ENCODE measurements at regions not wholly inside any gene's neighbourhood (a gene's known extent, or its start where the extent isn't known, plus 50 kb on each side); places are given as distances from the start of the nearest gene placed in this dataset.

DNA sequence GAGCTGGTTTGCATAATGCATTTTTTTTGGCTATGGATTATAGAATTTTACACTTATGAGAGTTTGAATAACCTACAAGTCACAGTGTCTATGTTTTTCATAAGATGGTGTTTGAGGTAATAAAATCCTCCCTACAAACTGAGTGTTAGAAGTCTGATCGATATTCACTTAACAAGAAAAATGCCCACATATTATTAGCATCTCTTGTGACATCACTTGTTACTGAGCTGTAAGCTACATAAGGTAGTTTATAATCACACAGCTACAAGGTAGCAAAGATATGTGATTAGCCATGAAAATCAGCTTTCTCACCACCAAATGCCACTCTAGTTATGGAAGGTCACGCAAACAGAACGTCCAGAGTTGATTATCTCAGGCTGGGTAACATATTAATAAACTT, 669.6 kb downstream of the PCDH18 start:
- no peak for TF ChIP-seq POLR2A (IDR thresholded peaks at IDR 0.05)
- TF ChIP-seq, protein P1, sequence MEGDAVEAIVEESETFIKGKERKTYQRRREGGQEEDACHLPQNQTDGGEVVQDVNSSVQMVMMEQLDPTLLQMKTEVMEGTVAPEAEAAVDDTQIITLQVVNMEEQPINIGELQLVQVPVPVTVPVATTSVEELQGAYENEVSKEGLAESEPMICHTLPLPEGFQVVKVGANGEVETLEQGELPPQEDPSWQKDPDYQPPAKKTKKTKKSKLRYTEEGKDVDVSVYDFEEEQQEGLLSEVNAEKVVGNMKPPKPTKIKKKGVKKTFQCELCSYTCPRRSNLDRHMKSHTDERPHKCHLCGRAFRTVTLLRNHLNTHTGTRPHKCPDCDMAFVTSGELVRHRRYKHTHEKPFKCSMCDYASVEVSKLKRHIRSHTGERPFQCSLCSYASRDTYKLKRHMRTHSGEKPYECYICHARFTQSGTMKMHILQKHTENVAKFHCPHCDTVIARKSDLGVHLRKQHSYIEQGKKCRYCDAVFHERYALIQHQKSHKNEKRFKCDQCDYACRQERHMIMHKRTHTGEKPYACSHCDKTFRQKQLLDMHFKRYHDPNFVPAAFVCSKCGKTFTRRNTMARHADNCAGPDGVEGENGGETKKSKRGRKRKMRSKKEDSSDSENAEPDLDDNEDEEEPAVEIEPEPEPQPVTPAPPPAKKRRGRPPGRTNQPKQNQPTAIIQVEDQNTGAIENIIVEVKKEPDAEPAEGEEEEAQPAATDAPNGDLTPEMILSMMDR (IDR thresholded peaks at IDR 0.05 in 4 of 5, conservative IDR thresholded peaks at IDR 0.05 in 1 of 5), result no peak
